WTC11 (cell line): ENCODE measurements at regions not wholly inside any gene's neighbourhood (a gene's known extent, or its start where the extent isn't known, plus 50 kb on each side); places are given as distances from the start of the nearest gene placed in this dataset.

ENCODE experiments used
- ATAC-seq: fragments of 200-7000 bp; cut with Tn5 transposase; 2 replicates; pipeline ENCODE4 v1.10.0; 2021; ENCODE audit warnings: mild to moderate bottlenecking, moderate library complexity
- CTCF ChIA-PET: fragments of 300-600 bp; sonication (Branson Sonifier 250); formaldehyde crosslinking; loops from one replicate; lab custom pipeline; 2021; ENCODE audit warnings: antibody characterized with exemption; lab: Charles Lee
- POLR2A ChIA-PET: fragments of 350-600 bp; sonication (Branson Sonifier 250); formaldehyde crosslinking; loops from one replicate; lab custom pipeline; 2021; ENCODE audit warnings: antibody characterized with exemption; lab: Charles Lee
- DNase-seq: peaks from one replicate; pipeline ENCODE4 v3.0.0; 2021; ENCODE audit warnings: low spot score
- H3K27ac Mint-ChIP-seq: 2 replicates; pipeline ENCODE4 v1.8.0; 2021; ENCODE audit warnings: mixed read lengths
- H3K27me3 Mint-ChIP-seq: 2 replicates; pipeline ENCODE4 v1.8.0; 2021; ENCODE audit warnings: low read depth, mild to moderate bottlenecking, moderate library complexity, mixed read lengths
- H3K36me3 Mint-ChIP-seq: 2 replicates; pipeline ENCODE4 v1.8.0; 2021; ENCODE audit warnings: mixed read lengths
- H3K4me1 Mint-ChIP-seq: 2 replicates; pipeline ENCODE4 v1.8.0; 2022; ENCODE audit warnings: mixed read lengths
- H3K4me3 Mint-ChIP-seq: 2 replicates; pipeline ENCODE4 v1.8.0; 2021; ENCODE audit warnings: mild to moderate bottlenecking, moderate library complexity, mixed read lengths
- H3K9me3 Mint-ChIP-seq: 2 replicates; pipeline ENCODE4 v1.8.0; 2021; ENCODE audit warnings: mixed read lengths
- CREM ChIP-seq: sonication (generic); formaldehyde crosslinking; IDR thresholded peaks from 2 replicates; pipeline ENCODE4 v1.8.1; 2022; ENCODE audit warnings: mild to moderate bottlenecking, missing genetic modification reagents, moderate library complexity
- ELF4 ChIP-seq: sonication (generic); formaldehyde crosslinking; IDR thresholded peaks from 2 replicates; pipeline ENCODE4 v1.8.1; 2022; ENCODE audit warnings: low read depth, mild to moderate bottlenecking, moderate library complexity, missing genetic modification reagents
- GRHL2 ChIP-seq: fragments of 250-450 bp; sonication (Bioruptor Pico); IDR thresholded peaks from 2 replicates; pipeline ENCODE4 v1.8.0; 2022; ENCODE audit warnings: mild to moderate bottlenecking, moderate library complexity; ENCODE audit not compliant: insufficient replicate concordance, severe bottlenecking
- RORB ChIP-seq: fragments of 250-450 bp; sonication (Bioruptor Pico); IDR thresholded peaks from 2 replicates; pipeline ENCODE4 v1.9.0; 2021; ENCODE audit warnings: mild to moderate bottlenecking
- SP1 ChIP-seq: sonication (generic); formaldehyde crosslinking; conservative IDR thresholded peaks from 2 replicates; pipeline ENCODE4 v1.8.1; 2022; ENCODE audit warnings: missing genetic modification reagents
- TCF7 ChIP-seq: sonication (generic); formaldehyde crosslinking; IDR thresholded peaks from 2 replicates; pipeline ENCODE4 v1.8.0; 2022; ENCODE audit warnings: mild to moderate bottlenecking, low read depth, missing genetic modification reagents, moderate library complexity
- TP53 ChIP-seq: sonication (generic); formaldehyde crosslinking; IDR thresholded peaks from 2 replicates; pipeline ENCODE4 v1.8.1; 2023; ENCODE audit warnings: mild to moderate bottlenecking, missing genetic modification reagents
- ZNF121 ChIP-seq: sonication (generic); formaldehyde crosslinking; IDR thresholded peaks from 2 replicates; pipeline ENCODE4 v1.8.0; 2023; ENCODE audit warnings: missing genetic modification reagents
- ZNF219 ChIP-seq: sonication (generic); formaldehyde crosslinking; IDR thresholded peaks from 2 replicates; pipeline ENCODE4 v1.8.0; 2023; ENCODE audit warnings: missing genetic modification reagents, mild to moderate bottlenecking, borderline replicate concordance
- ZNF416 ChIP-seq: fragments of 250-450 bp; sonication (Bioruptor Pico); IDR thresholded peaks from 2 replicates; pipeline ENCODE4 v1.9.0; 2021; ENCODE audit warnings: mild to moderate bottlenecking, inconsistent platforms
- ZNF423 ChIP-seq: fragments of 250-450 bp; sonication (Bioruptor Pico); IDR thresholded peaks from 2 replicates; pipeline ENCODE4 v2.1.2; 2022; ENCODE audit warnings: mild to moderate bottlenecking, moderate library complexity
- ZNF671 ChIP-seq: fragments of 250-450 bp; sonication (Bioruptor Pico); IDR thresholded peaks from 2 replicates; pipeline ENCODE4 v1.8.0; 2021; ENCODE audit warnings: mild to moderate bottlenecking
- TF ChIP-seq, protein P1 (sequence below): sonication (generic); formaldehyde crosslinking; IDR thresholded peaks from 2 replicates; pipeline ENCODE4 v1.8.1; 2023; ENCODE audit warnings: mild to moderate bottlenecking, missing genetic modification reagents, moderate library complexity
- TF ChIP-seq, protein P2 (sequence below): sonication (generic); formaldehyde crosslinking; IDR thresholded peaks from 2 replicates; pipeline ENCODE4 v1.8.0; 2023; ENCODE audit warnings: missing genetic modification reagents
- TF ChIP-seq, protein P3 (sequence below): fragments of 250-450 bp; sonication (Bioruptor Pico); IDR thresholded peaks from 2 replicates; pipeline ENCODE4 v1.9.0; 2021; ENCODE audit warnings: mild to moderate bottlenecking
- TF ChIP-seq, protein P4 (sequence below): sonication (generic); formaldehyde crosslinking; IDR thresholded peaks from 2 replicates; pipeline ENCODE4 v1.8.0; 2022; ENCODE audit warnings: missing genetic modification reagents
- TF ChIP-seq, protein P5 (sequence below): sonication (generic); formaldehyde crosslinking; IDR thresholded peaks from 2 replicates; pipeline ENCODE4 v1.8.1; 2022; ENCODE audit warnings: low read depth, mild to moderate bottlenecking, moderate library complexity, missing genetic modification reagents, borderline replicate concordance
- TF ChIP-seq, protein P6 (sequence below): sonication (generic); formaldehyde crosslinking; IDR thresholded peaks from 2 replicates; pipeline ENCODE4 v1.8.1; 2022; ENCODE audit warnings: mild to moderate bottlenecking, missing genetic modification reagents, moderate library complexity, borderline replicate concordance
- TF ChIP-seq, protein P7 (sequence below): fragments of 250-450 bp; sonication (Bioruptor Pico); IDR thresholded peaks from 2 replicates; pipeline ENCODE4 v1.9.0; 2021; ENCODE audit warnings: mild to moderate bottlenecking
- TF ChIP-seq, protein P8 (sequence below): sonication (generic); formaldehyde crosslinking; IDR thresholded peaks from 2 replicates; pipeline ENCODE4 v1.8.1; 2023; ENCODE audit warnings: mild to moderate bottlenecking, missing genetic modification reagents, borderline replicate concordance

DNA sequence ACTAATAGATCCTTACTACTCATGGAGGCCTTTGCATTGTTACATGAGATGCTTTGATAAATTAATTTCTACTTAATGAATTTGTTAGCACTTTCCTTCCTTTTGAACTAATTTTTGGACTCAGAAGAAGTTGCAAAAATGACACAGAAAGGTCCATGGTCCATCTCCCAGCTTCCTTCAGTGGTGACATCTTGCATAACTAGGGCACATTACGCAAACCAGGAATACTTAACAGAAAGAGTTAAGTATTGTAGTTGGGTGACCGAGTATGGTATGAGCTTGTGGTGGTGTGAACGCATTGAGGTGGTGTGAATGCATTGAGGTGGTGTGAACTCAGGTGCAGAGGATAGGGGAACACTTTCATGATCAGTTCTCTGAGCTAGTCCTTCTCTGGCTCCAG, 151.1 kb upstream of the TWIST2 start (continued):
- TF ChIP-seq ZNF219 = no peak
- TF ChIP-seq, protein P1, sequence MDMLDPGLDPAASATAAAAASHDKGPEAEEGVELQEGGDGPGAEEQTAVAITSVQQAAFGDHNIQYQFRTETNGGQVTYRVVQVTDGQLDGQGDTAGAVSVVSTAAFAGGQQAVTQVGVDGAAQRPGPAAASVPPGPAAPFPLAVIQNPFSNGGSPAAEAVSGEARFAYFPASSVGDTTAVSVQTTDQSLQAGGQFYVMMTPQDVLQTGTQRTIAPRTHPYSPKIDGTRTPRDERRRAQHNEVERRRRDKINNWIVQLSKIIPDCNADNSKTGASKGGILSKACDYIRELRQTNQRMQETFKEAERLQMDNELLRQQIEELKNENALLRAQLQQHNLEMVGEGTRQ = no peak
- TF ChIP-seq TP53 (CRISPR knock-in tag) = no peak
- TF ChIP-seq, protein P2, sequence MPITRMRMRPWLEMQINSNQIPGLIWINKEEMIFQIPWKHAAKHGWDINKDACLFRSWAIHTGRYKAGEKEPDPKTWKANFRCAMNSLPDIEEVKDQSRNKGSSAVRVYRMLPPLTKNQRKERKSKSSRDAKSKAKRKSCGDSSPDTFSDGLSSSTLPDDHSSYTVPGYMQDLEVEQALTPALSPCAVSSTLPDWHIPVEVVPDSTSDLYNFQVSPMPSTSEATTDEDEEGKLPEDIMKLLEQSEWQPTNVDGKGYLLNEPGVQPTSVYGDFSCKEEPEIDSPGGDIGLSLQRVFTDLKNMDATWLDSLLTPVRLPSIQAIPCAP (CRISPR knock-in tag) = no peak
- TF ChIP-seq ZNF121 (CRISPR knock-in tag) = no peak
- TF ChIP-seq CREM (CRISPR knock-in tag) = no peak
- TF ChIP-seq, protein P3, sequence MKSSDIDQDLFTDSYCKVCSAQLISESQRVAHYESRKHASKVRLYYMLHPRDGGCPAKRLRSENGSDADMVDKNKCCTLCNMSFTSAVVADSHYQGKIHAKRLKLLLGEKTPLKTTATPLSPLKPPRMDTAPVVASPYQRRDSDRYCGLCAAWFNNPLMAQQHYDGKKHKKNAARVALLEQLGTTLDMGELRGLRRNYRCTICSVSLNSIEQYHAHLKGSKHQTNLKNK (CRISPR knock-in tag) = no peak
- TF ChIP-seq ZNF416 (CRISPR knock-in tag) = no peak
- no peak for TF ChIP-seq ZNF423 (CRISPR knock-in tag)
- TF ChIP-seq GRHL2 (CRISPR knock-in tag) = no peak
- no peak for TF ChIP-seq ELF4 (CRISPR knock-in tag)
- TF ChIP-seq, protein P4, sequence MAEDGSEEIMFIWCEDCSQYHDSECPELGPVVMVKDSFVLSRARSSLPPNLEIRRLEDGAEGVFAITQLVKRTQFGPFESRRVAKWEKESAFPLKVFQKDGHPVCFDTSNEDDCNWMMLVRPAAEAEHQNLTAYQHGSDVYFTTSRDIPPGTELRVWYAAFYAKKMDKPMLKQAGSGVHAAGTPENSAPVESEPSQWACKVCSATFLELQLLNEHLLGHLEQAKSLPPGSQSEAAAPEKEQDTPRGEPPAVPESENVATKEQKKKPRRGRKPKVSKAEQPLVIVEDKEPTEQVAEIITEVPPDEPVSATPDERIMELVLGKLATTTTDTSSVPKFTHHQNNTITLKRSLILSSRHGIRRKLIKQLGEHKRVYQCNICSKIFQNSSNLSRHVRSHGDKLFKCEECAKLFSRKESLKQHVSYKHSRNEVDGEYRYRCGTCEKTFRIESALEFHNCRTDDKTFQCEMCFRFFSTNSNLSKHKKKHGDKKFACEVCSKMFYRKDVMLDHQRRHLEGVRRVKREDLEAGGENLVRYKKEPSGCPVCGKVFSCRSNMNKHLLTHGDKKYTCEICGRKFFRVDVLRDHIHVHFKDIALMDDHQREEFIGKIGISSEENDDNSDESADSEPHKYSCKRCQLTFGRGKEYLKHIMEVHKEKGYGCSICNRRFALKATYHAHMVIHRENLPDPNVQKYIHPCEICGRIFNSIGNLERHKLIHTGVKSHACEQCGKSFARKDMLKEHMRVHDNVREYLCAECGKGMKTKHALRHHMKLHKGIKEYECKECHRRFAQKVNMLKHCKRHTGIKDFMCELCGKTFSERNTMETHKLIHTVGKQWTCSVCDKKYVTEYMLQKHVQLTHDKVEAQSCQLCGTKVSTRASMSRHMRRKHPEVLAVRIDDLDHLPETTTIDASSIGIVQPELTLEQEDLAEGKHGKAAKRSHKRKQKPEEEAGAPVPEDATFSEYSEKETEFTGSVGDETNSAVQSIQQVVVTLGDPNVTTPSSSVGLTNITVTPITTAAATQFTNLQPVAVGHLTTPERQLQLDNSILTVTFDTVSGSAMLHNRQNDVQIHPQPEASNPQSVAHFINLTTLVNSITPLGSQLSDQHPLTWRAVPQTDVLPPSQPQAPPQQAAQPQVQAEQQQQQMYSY (CRISPR knock-in tag) = no peak

DNA sequence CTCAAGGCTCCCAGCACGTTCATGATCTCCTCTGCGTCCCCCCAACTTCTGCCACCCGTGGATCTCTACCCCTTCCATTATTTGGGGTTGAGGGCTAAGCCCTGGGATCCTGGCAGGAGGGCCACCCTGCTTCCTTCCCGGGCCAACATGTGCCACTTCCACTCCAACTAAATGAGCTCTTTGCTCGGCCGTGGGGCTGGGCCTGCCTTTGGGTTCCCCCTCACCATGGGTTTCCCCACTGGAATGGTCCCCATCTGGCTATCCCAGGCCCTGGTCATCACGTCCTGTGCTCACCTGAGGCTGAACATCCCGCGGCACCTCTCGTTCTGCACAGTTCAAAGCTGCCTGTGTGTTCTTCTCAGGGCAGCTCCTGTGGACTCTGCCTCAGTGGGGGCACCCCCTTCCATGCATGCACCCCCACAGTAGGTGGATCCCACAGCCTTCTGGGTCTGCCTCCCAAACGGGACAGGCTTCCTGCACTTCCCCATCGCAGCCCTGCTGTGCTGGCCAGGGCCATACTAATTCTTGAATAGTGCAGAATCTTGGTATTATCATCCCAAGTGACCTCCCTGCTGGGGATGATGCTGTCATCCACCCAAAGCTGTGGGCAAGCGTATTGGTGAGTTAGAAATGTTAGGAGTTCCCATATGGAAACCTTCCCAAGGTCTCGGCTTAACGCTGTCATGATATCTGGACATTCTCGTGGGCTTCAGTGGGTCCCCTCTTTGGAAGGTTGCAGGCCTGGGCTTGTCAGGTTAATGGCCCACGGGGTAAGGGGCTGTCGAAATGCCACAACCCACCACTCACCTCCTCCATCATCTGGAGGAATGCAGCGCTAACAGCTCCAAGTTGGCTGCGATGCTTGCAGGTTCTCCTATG, 150.5 kb upstream of the TWIST2 start:
- no peak for ATAC-seq
- CTCF ChIA-PET = interaction anchor here (0.8 to 1.2 kb wide), 3 partner anchors 57 to 184 kb away, joined by 3 to 6 read pairs (median 3); no protein-coding TSS in a partner anchor
- no peak for TF ChIP-seq GRHL2 (CRISPR knock-in tag)
- no peak for TF ChIP-seq SP1
- TF ChIP-seq RORB = no peak
- TF ChIP-seq TCF7 (CRISPR knock-in tag) = no peak
- TF ChIP-seq ZNF671 (CRISPR knock-in tag) = no peak
- TF ChIP-seq, protein P5, sequence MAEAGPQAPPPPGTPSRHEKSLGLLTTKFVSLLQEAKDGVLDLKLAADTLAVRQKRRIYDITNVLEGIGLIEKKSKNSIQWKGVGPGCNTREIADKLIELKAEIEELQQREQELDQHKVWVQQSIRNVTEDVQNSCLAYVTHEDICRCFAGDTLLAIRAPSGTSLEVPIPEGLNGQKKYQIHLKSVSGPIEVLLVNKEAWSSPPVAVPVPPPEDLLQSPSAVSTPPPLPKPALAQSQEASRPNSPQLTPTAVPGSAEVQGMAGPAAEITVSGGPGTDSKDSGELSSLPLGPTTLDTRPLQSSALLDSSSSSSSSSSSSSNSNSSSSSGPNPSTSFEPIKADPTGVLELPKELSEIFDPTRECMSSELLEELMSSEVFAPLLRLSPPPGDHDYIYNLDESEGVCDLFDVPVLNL (CRISPR knock-in tag) = no peak
- TF ChIP-seq, protein P6, sequence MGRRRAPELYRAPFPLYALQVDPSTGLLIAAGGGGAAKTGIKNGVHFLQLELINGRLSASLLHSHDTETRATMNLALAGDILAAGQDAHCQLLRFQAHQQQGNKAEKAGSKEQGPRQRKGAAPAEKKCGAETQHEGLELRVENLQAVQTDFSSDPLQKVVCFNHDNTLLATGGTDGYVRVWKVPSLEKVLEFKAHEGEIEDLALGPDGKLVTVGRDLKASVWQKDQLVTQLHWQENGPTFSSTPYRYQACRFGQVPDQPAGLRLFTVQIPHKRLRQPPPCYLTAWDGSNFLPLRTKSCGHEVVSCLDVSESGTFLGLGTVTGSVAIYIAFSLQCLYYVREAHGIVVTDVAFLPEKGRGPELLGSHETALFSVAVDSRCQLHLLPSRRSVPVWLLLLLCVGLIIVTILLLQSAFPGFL (CRISPR knock-in tag) = no peak
- TF ChIP-seq, protein P7, sequence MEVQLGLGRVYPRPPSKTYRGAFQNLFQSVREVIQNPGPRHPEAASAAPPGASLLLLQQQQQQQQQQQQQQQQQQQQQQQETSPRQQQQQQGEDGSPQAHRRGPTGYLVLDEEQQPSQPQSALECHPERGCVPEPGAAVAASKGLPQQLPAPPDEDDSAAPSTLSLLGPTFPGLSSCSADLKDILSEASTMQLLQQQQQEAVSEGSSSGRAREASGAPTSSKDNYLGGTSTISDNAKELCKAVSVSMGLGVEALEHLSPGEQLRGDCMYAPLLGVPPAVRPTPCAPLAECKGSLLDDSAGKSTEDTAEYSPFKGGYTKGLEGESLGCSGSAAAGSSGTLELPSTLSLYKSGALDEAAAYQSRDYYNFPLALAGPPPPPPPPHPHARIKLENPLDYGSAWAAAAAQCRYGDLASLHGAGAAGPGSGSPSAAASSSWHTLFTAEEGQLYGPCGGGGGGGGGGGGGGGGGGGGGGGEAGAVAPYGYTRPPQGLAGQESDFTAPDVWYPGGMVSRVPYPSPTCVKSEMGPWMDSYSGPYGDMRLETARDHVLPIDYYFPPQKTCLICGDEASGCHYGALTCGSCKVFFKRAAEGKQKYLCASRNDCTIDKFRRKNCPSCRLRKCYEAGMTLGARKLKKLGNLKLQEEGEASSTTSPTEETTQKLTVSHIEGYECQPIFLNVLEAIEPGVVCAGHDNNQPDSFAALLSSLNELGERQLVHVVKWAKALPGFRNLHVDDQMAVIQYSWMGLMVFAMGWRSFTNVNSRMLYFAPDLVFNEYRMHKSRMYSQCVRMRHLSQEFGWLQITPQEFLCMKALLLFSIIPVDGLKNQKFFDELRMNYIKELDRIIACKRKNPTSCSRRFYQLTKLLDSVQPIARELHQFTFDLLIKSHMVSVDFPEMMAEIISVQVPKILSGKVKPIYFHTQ = no peak
- TF ChIP-seq, protein P8, sequence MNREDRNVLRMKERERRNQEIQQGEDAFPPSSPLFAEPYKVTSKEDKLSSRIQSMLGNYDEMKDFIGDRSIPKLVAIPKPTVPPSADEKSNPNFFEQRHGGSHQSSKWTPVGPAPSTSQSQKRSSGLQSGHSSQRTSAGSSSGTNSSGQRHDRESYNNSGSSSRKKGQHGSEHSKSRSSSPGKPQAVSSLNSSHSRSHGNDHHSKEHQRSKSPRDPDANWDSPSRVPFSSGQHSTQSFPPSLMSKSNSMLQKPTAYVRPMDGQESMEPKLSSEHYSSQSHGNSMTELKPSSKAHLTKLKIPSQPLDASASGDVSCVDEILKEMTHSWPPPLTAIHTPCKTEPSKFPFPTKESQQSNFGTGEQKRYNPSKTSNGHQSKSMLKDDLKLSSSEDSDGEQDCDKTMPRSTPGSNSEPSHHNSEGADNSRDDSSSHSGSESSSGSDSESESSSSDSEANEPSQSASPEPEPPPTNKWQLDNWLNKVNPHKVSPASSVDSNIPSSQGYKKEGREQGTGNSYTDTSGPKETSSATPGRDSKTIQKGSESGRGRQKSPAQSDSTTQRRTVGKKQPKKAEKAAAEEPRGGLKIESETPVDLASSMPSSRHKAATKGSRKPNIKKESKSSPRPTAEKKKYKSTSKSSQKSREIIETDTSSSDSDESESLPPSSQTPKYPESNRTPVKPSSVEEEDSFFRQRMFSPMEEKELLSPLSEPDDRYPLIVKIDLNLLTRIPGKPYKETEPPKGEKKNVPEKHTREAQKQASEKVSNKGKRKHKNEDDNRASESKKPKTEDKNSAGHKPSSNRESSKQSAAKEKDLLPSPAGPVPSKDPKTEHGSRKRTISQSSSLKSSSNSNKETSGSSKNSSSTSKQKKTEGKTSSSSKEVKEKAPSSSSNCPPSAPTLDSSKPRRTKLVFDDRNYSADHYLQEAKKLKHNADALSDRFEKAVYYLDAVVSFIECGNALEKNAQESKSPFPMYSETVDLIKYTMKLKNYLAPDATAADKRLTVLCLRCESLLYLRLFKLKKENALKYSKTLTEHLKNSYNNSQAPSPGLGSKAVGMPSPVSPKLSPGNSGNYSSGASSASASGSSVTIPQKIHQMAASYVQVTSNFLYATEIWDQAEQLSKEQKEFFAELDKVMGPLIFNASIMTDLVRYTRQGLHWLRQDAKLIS = no peak

More for the DNA sequence above, 150.5 kb upstream of the TWIST2 start:
- H3K36me3 Mint-ChIP-seq = no peaks in the 10 kb centered on the region
- H3K4me1 Mint-ChIP-seq = no peaks in the 10 kb centered on the region
- POLR2A ChIA-PET = no interaction called here
- no peaks in the 10 kb centered on the region for H3K9me3 Mint-ChIP-seq
- no peak overlapping the region for H3K27ac Mint-ChIP-seq
- no peaks in the 10 kb centered on the region for H3K27me3 Mint-ChIP-seq
- no peak overlapping the region for H3K4me3 Mint-ChIP-seq
- no peak for DNase-seq
